AG09309 (cell line): ENCODE measurements at regions not wholly inside any gene's neighbourhood (a gene's known extent, or its start where the extent isn't known, plus 50 kb on each side); places are given as distances from the start of the nearest gene placed in this dataset.

Source experiments
- DNase-seq: peaks from one replicate; pipeline ENCODE4 v3.0.0-alpha.2; 2010; ENCODE audit warnings: low read depth
- H3K4me3 ChIP-seq: 2 replicates; pipeline ENCODE4 v1.5.1; 2011; ENCODE audit warnings: mild to moderate bottlenecking, low read depth, low read length, moderate library complexity; ENCODE audit not compliant: control insufficient read depth
- TF ChIP-seq, protein P1 (sequence below): IDR thresholded peaks from 2 replicates; pipeline ENCODE4 v1.5.1; 2011; ENCODE audit warnings: mild to moderate bottlenecking, low read depth, low read length, inconsistent platforms; ENCODE audit not compliant: insufficient read depth, control insufficient read depth; ENCODE audit errors: missing control alignments

DNA sequence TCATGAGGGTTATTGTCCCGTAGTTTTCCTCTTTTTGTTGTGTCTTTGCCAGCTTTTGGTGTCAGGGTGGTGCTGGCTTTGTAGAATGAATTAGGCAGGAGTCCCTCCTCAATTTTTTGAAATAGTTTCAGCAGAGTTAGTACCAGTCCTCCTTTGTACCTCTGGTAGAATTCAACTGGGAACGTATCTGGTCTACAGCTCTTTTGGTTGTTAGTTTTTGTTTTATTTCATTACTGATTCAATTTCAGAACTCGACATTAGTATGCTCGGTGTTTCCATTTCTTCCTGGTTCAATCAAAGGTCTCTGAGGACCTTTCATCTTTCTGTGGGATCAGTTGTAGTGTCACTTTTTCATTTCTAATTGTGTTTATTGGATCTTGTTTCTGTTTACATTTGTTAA is 1237.0 kb upstream of the PCDH9 start:
- H3K4me3 ChIP-seq: no peak overlapping the region
- TF ChIP-seq, protein P1, sequence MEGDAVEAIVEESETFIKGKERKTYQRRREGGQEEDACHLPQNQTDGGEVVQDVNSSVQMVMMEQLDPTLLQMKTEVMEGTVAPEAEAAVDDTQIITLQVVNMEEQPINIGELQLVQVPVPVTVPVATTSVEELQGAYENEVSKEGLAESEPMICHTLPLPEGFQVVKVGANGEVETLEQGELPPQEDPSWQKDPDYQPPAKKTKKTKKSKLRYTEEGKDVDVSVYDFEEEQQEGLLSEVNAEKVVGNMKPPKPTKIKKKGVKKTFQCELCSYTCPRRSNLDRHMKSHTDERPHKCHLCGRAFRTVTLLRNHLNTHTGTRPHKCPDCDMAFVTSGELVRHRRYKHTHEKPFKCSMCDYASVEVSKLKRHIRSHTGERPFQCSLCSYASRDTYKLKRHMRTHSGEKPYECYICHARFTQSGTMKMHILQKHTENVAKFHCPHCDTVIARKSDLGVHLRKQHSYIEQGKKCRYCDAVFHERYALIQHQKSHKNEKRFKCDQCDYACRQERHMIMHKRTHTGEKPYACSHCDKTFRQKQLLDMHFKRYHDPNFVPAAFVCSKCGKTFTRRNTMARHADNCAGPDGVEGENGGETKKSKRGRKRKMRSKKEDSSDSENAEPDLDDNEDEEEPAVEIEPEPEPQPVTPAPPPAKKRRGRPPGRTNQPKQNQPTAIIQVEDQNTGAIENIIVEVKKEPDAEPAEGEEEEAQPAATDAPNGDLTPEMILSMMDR: no peak
- DNase-seq: no peak

DNA sequence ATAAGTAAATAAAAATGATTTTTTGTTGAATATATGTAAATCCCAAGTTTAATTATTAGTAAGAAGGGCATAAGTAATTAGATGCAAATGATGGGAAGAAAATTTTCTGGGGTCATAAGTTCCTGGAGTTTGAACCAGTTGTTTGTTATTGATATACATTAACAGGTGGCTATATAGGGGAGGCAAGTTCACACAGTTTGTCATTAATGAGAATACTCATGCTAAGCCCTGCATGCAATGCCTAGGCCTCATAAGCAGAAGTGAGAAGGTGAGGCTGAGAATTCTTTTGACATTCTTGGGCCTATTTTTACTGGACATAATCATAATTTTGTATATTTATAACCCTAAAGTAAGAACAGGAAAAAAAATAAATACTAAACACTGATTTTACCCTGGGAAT is 1210.7 kb upstream of the PCDH9 start:
- no peak overlapping the region for H3K4me3 ChIP-seq
- no peak for DNase-seq
- TF ChIP-seq, protein P1: no peak

- no peak overlapping the region for H3K4me3 ChIP-seq
- no peak for DNase-seq
- TF ChIP-seq, protein P1: no peak
Observed at GRCh38 chr13:68439817-68440216, 1209.7 kb upstream of the PCDH9 start.

GRCh38 chr13:68428292-68428691 is 1198.2 kb upstream of the PCDH9 start:
- DNase-seq: no peak
- TF ChIP-seq, protein P1: no peak
- H3K4me3 ChIP-seq: no peak overlapping the region

DNA sequence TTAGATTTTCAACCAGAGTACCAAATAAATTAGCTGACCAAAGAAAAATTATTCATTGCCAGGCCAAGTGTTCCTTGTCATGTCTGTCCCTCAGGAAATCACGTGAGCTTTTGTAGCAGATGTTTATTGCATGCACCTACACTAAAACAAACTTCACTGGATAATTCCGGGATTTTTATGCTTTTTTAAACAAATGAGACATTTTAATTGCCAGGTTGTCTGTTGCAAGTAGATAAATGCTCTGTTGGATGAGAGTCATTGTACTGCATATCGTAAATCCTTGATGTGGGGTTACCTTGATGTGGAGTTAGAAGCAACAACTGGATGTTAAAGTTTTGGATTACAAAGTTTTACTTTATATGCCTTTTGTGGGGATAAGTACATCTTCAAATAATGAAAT is 1187.7 kb upstream of the PCDH9 start:
- no peak for DNase-seq
- H3K4me3 ChIP-seq: no peak overlapping the region
- TF ChIP-seq, protein P1: no peak

DNA sequence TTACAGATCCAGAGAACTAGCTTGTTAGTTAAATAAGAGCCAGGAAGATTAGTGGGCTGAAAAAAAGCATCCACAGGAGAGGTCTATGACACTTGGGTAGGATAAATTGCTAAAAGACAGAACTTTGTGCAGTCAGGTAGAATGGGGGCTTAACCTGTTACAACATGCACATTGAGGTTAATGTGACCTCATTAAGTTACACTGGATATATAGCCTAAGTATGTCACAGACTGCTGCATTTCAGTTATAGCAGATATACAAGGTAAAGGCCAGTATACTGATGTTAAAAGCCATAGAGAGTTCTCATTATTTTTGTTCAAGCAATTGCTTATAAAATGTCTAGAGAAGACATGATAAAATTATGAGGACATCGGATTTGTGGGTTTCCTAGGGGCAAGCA is 1179.9 kb upstream of the PCDH9 start:
- TF ChIP-seq, protein P1: no peak
- H3K4me3 ChIP-seq: no peak overlapping the region
- DNase-seq: no peak

- DNase-seq: no peak
- no peak overlapping the region for H3K4me3 ChIP-seq
- TF ChIP-seq, protein P1: no peak
Observed at GRCh38 chr13:68390987-68391386, 1160.9 kb upstream of the PCDH9 start.
